OCI-LY1 (cell line): ENCODE measurements at regions not wholly inside any gene's neighbourhood (a gene's known extent, or its start where the extent isn't known, plus 50 kb on each side); places are given as distances from the start of the nearest gene placed in this dataset.

Source experiments
- CTCF ChIP-seq: fragments of 200-600 bp; sonication (generic), shearing (Covaris generic); IDR thresholded peaks from 2 replicates; pipeline ENCODE4 v1.5.1; 2017; ENCODE audit warnings: mild to moderate bottlenecking, antibody characterized with exemption, low read length, moderate library complexity, mixed read lengths
- EZH2 ChIP-seq: fragments of 200-600 bp; sonication (generic), shearing (Covaris generic); IDR thresholded peaks from 2 replicates; pipeline ENCODE4 v1.8.0; 2017; ENCODE audit warnings: borderline replicate concordance, mixed run types, mild to moderate bottlenecking, antibody characterized with exemption, low read length, moderate library complexity, mixed read lengths

DNA sequence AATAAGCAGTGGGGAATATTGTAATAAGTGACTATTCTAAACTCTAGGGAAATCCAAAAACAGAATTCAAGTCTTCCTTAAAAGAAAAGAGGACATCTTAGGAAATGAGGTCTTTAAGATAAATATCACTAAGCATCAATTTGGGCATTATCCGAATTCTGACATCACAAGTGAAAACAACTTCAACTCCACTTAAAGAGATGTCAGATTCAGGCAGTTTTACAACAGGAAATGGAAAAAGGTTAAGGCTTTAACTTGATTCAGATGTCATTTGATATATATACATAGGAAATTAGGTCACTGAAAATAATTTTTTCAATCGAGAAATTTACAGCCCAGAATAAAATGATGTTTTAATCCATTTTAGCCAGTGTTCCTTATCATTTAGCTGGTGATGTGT lies 435.4 kb downstream of the SETD4 start:
- no peak for TF ChIP-seq EZH2
- TF ChIP-seq CTCF, result no peak
